NCI-H510A treated with DMSO at 0.1 percent for 48 hours (cell line): ENCODE measurements at regions not wholly inside any gene's neighbourhood (a gene's known extent, or its start where the extent isn't known, plus 50 kb on each side); places are given as distances from the start of the nearest gene placed in this dataset.

Experiments
- DNase-seq: peaks from one replicate; lab custom pipeline; 2025; lab: John Stamatoyannopoulos, UW

DNA sequence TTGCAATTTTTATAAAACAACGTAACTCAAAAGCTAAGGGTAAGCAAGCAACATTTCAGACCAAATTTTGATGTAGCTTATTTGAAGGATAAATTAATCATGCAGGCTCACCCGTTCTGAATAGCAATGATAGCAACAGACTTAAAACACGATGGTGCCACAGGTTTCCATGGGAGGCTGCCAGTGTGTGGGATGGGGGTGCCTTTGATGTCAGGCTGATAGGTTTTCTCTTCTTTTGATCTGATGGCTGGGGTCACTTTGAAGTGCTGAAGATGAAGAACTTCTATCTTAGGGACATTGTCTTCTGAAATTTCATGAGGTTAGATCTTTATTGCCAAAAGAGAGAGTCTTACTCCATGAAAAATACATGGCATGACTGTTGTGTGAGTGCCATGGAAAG is 206.8 kb downstream of the LPIN1 start:
- no peak for DNase-seq

DNA sequence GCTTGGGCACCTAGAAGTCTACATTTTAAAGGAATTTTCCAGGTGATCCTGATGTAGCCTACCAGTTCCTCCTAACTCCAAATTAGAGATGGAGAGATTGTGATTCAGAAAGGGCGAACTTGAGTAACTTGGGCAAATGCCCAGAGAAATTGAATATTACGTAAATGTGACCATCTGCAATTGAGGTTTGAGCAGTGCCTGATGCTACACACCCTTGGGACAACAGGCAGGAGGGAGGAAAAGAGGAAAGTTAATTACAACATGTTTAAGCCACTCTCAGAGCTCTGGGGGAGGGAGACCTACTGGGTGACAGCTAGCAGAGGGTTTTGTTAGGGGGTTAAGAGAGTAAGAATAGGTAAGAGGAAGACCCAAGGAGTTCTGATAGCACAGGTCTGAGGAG is 208.9 kb downstream of the LPIN1 start:
- no peak for DNase-seq

DNA sequence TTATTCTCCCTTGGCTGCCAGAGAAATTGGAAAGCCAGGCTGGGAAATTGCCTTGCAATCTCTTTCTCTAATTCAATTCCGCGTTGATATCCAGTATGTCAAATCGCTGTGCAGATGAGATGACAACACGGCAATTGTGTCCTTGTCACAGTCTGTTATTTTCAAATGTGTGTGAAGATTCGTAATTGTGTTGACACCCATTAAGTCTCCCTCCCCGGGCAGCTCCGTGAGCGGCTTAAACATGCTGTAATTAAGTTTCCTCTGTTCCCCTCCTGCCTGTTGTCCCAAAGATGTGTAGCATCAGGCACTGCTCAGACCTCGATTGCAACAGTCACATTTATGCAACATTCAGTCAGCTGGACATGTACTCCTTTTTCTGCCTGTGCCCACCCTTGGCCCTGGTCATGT is 209.5 kb downstream of the LPIN1 start:
- DNase-seq, result no peak

DNA sequence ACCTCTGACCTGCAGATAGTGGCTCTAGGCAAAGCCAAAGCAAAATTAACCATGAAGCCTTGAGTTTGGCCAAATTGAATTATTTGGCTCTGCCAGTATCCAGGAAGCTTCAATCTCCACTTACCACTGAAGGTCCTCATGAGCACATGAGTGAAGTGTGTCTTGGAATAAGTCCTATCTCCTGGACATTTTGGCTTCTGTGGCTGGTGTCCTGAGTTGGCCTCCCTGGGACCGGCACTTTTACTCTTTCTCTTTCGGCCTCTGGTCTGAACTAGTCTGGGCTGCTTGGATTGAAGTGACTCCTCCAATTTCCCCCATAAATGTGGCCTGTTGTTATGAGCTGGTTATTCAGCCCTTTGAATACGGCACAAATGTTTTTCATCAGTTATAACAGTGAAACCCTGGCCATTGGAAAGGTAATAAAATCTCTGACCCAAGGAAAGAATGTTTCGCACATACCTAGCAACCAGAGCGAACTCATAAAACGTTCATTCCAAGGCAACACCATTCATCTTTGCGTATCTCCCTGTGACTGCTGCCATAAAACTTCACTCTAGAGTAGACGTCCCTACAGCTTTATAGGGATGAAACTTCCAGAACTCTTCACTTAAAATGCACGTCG is 216.4 kb downstream of the LPIN1 start:
- no peak for DNase-seq

DNA sequence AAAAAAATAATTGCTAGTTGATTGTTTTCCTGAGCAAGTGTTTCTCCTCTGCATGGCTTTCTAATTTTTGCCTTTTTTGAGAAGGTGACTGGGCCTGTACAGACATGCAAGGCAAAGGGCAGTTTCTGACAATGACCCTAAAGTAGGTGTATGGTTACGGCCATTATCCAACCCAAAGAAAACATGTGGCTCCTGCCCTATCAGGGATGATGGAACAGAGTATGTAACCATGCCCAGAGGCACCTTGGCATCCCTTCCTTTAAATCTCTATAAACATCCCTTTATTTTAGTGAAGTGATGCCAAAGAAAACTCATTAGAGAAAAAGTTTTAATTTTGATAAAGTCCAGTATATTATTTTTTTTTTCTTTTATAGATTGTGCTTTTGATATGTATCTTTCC is 217.5 kb downstream of the LPIN1 start:
- DNase-seq, result peak; percentile 45

DNA sequence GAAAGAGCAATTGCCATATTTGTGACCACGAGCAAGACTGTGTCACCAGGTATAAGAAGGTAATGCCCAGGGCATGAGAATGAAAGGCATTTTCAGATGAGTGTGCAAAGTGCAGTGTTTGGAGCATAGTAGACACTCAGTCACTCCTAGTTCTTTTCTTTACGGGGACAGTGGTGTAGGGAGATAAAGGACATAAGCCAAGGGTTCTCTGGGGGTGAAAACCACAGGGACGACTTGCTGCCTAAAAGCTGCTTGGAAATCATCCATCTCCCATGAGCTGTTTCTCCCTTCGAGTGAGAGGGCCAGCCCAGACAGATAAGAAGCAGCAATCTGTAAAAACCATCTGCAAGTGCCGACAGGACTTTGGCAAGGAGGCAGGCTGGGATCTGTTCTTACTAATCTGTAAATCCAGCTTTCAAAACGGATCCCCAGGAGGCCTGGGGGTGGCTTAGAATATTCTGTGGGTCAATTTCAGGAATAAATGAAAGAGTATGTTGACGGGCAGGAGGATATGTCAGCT is 221.6 kb downstream of the LPIN1 start:
- DNase-seq, result no peak

DNA sequence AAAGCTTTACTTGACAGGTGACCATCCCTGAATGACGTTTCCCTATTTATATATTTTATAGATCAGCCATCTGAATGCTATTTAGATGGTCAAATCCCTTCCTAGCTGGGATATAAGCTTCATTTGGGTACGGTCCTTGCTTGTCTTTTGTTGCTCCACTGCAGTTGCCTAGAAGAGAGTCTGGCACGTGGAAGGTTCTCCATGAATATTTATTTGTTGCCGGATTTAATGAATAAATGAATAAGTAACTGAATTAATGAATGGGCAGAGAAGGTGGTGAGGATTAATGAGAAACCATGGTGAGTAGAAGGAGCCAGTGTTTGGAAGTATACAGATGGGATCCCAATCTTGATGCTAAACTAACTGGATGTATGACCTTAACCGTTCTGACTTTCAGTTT is 222.1 kb downstream of the LPIN1 start:
- DNase-seq, result no peak

DNA sequence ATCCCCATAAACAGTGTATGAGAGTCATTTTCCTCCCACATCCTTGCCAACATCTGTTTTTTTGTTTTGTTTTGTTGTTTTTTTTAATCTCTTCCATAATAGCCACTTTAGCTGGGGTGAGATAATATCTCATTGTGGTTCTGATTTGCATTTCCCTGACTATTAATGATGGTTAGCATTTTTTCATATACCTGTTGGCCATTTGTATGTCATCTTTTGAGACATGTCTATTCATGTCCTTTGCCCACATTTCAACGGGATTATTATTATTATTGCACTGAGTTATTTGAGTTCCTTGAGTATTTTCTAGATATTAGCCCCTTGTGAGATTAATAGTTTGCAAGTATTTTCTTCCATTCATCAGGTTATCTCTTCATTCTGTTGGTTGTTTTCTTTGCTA is 223.3 kb downstream of the LPIN1 start:
- no peak for DNase-seq

DNA sequence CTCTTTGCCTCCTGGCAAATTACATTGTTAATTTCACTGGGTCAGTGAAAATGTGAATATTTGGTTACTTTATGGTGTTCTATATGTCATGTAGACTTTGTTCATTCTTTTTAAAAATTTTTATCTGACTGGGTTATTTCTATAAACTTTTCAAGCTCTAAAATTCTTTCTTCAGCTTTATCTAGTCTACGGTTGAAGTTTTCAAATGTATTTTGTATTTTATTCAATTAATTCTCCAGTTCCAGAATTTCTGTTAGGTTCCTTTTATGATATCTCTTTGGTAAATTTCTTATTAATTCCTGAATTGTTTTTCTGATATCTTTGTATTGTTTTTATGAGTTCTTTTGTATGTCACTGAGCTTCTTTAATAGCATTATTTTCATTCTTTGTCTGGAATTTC is 228.1 kb downstream of the LPIN1 start:
- DNase-seq, result no peak

DNA sequence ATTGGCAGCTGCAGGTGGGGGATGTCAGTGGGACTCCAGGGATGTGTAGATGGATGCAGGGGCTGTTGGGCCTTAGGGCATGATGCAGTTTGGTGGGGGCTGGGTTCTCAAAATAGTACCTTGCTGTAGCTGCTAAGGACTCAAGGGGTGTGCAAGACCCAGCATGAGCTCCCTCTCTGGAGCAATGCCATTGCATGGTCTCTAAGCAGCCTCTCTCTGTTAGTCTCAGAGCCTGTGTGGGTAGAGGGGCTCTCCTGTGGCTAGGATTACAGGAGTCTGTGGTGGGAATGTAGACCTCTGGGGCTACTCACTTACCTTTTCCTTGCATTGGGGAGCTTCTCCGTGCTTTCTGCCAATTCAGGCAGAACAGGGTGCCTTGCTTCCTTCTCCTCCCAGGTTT is 228.9 kb downstream of the LPIN1 start:
- DNase-seq, result no peak

DNA sequence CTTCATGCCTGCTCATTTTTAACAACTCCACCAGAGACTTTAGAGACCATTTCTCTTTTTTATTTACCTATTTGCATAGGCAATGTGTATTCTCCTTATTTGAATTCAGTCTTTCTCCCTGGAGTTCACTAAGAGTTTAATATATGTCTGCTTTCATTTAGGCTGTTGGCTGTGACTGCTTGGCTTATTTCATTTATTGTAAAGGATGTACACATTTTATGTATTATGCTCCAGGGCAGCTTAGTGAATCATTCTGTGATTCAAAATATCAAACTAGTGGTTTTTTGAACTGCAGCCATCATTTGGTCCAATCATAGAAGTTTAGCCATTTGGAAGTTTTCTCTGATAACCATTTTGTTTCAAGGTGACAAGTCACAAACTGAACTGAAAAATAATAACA is 229.6 kb downstream of the LPIN1 start:
- no peak for DNase-seq

DNA sequence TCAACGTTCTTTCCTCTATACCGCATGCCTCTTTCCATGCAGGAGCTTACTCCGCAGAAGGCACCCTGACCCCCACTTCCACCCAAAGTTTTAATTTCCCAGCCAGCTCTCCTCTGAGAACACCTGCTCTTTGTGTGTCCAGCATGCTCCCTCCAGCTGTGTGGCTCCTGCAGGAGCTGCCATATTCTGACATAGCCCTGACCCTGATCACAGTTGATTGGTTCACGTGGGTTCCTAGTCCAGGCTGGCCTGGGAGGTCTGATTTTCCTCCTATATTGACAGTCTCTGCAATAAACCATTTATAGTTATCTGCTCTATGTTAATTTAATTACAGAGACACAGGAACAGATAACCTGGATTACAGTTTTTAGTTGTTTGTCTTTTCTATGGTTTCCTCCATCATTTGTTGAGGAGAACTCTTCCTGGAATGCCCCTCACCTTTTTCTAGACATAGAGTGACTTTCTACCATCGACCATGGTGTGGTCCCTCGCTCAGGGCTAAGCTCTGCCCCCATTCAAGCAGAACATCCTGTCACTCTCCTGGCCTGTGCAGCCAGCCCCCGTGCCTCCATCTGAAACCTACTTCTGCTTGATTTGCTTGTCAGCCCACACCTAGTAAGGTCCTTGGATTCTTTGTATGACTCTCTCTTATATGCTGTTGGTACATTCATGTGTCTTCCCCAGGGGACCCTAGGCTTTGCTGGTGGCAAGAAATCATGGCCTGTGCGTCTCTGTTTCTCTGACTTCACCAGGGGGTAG is 231.5 kb downstream of the LPIN1 start:
- DNase-seq, result no peak

DNA sequence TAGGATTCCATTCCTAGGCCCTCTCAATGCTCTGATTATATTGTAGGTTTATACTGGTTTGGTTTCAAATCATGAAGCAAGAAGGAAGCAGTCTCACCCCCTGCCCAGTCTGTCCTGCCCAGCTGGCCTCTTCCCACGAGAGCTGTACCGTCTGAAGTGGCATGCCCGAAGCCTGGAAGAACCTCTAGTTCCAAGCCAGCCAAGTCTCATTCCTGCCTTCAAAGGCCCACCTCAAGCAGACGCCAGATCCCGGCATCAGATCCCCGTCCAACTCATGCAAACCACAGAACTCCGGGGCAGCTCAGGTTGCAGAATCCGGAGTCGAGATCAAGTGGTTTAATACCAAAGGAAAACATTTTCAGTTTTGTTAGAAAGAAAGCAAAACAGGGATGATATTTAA is 234.4 kb downstream of the LPIN1 start:
- DNase-seq, result no peak

DNA sequence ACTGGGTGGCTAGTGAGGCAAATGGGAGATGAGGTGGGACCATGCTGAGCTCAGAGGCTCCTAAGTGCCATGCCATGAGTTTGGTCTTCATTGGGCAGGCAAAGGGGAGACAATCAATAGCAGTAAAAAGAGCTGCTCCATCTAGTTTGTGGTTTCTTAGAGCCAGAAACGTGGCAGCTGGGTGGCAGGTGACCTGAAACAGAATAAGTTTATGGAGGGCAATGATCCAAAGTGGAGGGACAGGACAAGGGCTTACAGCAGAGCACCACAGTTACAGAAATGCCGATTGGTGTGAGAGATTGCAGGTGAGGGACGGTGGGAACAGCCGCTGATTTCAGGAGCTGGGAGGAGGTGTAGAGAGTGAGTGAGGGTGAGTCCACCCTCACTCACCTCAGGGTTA is 237.0 kb downstream of the LPIN1 start:
- no peak for DNase-seq

DNA sequence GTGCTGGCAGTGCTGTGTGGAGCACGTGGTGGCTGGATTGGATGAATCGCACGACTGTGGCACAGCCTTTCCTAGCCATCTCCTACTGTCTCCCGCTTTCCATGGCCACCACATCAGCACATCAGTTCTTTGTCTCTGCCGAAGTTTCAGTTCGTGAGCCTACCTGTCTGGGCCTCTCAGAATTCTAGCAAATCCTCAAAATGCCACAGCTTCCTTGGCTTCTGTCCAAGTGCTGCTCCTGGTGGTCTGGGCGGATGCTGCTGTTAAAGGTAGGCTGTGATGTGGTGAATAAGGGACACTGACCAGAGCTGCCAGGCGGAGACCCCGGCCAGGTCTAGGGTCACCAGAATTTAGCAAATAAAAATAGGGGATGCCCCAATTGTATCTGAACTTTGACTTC is 237.4 kb downstream of the LPIN1 start:
- DNase-seq, result no peak

DNA sequence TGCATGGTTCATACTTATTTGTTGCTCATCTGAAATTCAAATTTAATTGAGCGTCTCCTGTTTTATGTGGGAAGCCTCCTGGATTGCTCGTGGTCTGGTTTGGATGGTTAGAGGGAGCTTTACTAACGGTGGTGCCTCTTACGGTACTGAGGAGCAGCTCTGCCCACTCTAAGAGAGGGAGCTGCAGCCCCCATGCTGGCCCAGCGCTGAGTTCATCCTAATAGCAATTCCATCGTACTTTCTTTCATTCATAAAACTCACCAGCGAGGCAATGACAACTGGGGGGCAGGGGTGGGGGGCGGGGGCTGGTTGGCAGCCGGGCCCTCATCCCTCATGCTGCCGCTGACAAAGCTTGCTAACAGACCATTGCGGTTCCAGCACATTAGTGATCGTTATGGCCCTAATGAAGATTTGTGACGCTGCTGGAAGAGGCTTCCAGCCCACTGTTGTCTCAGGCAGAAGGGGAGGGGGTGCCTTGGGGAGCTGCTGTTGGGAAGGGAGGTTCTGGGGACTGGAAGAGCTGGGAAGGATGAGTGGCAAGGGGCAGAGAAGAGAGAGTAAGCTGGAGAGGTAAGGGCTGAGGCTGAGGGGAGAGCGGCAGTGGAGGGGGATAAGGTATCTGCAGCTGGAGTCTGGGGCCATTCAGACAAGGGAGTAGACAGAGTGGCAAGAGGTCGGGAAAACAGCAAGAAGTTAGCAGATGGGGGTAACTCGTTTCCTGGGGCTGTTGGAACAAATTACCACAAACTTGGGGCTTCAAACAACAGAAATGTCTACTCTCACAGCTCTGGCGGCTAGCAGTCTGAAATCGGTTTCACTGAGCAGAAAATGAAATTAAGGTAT is 238.1 kb downstream of the LPIN1 start:
- no peak for DNase-seq

DNA sequence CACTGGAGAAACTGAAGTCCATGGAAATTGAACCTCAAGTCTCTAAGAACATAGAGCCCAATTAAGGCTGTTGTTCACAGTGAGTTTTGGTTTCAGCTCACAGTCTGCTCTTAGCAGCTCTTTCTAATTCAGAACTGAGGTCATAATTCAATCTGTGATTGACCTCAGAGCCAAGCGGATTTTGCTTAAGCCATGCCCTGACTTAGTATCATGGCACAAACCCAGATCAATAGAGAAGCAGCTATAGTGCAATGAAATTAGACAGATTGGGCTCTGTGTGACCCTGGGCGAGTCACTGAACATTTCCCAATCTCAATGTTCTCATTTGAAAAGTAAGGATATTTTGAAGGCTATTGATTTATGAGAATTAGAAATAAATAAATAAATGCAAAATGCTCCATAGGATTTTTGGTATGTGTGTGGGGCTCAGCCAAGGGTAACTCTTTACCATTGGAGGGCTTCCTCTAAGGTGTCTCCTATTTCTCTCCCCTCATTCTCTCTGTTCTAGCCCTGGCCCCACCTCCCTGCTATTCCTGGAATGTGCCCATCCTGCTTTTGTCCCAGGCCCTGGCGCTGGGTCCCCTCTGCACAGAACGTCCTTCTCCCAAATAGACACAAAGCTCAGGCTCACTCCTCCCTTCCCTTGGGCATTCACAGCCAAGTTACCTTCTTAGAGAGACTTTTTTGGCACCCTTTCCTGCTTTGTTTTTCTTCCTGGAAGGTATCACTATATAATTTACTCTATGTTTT is 239.6 kb downstream of the LPIN1 start:
- no peak for DNase-seq

DNA sequence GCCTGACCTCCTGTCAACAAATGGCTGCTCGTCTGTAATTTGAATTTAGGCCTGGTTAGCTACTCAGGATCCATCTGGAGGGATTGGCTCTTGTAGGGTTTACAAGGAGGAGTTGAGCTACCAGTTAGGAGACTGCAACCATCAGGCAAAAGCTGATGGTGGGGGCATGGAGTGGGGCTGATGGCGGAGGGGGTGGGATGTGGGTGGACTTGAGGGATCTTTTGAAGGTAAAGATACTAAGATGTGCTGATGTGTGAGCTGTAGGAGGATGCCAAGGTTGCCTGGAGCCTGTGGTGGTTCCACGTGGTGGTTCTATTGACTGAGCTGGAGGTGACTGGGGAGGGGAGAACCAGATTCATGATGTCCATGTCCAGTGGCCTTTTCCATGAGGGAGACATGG is 240.7 kb downstream of the LPIN1 start:
- DNase-seq, result no peak

DNA sequence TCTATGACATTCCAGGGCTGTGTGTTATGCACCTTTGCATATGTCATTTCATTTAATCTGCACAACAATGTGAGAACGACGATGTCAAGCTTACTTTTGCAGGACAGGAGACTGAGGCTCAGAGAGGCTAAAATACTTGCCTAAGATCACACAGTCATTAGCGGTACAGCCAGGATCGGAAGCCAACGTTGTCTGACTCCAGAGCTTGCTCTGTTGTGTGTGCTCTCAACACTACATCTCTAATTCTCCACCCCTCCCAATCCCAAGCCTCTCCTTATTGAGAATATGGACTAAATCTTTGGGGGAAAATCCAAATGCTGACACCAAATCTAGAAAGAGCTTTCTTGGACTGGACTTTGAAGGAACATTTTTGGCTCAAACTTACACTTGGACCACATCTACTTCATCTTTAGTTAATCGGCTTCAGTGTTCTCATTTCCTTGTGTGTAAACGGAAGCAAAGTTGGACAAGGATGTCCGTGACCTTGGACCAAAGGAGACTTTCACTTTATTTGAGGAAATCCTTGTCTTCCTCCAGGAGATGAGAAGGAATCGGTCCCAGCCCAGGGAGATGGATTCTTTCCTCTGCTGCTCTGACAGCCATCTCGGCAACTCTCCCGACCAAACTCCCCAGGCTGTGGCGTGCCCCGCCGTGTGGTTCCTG is 242.4 kb downstream of the LPIN1 start:
- no peak for DNase-seq

DNA sequence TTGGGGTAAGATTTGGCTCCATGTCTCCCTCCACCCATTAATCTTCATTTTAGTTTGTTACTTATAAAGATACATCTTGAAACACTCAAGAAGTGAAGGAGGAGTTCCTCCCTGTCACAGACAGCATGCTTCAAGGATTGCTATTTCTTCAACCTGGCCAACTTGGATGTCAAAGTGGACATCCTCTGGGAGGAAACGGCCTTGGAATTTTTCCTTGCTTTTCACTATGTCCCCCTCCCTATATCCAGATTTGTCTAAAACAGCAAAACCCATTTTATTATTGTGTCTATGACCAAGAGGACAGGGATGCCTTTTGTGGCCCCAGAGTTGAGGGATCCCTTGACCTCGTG is 242.9 kb downstream of the LPIN1 start:
- DNase-seq, result no peak

DNA sequence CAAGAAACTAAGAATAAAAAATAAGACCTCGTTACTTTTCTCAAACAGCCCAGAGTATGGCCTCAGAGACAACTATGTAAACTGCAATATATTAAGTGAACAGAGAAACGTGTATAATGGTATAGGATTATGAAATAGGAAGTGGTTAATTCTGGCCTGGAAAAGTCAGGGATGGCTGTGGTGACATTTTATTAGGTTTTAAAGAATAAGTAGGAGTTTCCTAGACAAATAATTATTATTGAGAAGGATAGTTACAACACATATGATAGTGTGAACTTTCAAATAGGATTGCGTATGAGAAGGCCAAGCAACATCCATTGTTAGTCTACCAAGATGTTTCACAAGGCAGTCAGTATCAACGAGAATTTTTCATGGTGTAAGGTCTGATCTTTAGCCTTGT is 244.1 kb downstream of the LPIN1 start:
- no peak for DNase-seq

DNA sequence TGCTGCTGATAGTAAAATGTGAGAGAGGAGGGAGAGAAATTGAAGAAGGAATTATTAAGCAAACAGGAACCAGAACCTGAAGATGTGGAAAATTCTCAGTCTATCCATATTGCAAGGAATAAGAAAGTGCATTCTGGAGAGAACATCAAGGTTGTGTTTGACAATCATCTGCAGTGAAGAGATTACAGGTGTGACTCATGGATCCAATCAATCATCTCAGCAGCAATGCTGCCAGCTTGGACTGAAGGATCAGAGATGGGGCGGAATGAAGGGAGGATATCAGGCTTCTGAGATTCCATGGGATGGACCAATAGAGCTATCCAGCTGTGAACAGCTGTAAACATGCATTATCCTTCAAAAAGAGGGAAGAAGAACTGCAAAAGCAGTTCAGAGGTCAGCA is 247.3 kb downstream of the LPIN1 start:
- DNase-seq, result no peak
